IgD-negative memory B cell (primary cell): ENCODE measurements at regions not wholly inside any gene's neighbourhood (a gene's known extent, or its start where the extent isn't known, plus 50 kb on each side); places are given as distances from the start of the nearest gene placed in this dataset.
"Not testable (repeated sequence)": the region's sequence is repeated elsewhere in the genome, so short reads cannot be mapped to it uniquely, and the experiment has no call there.

Experiments
- H3K27ac Mint-ChIP-seq, 3 donors: one replicate each; pipeline ENCODE4 v1.8.0; 2020 to 2022; ENCODE audit warnings: mild to moderate bottlenecking in 3 of 3, mixed read lengths in 3 of 3, moderate library complexity in 1 of 3
- H3K27me3 Mint-ChIP-seq: one replicate; pipeline ENCODE4 v1.8.0; 2021; ENCODE audit warnings: mixed read lengths
- H3K36me3 Mint-ChIP-seq: one replicate; pipeline ENCODE4 v1.8.0; 2020; ENCODE audit warnings: mild to moderate bottlenecking, mixed read lengths
- H3K4me1 Mint-ChIP-seq, 3 donors: one replicate each; pipeline ENCODE4 v1.8.0; 2020 to 2022; ENCODE audit warnings: mixed read lengths in 3 of 3, mild to moderate bottlenecking in 1 of 3
- H3K4me3 Mint-ChIP-seq, 4 donors: one replicate each; pipeline ENCODE4 v1.8.0; 2020 to 2022; ENCODE audit warnings: mild to moderate bottlenecking in 4 of 4, mixed read lengths in 4 of 4, moderate library complexity in 3 of 4
- H3K9me3 Mint-ChIP-seq, 3 donors: one replicate each; pipeline ENCODE4 v1.8.0; 2020 to 2021; ENCODE audit warnings: mixed read lengths in 3 of 3, mild to moderate bottlenecking in 1 of 3

- Mint-ChIP-seq H3K9me3 (peaks cover 0 to 5% (median 1%) of the 10 kb centered on the region in 3 donors), H3K27me3 (peaks cover 3% of the 10 kb centered on the region), H3K27ac (no peak overlapping the region), H3K4me1 (no peaks in the 10 kb centered on the region), H3K36me3 (no peaks in the 10 kb centered on the region), H3K4me3 (no peak overlapping the region)
Measured at GRCh38 chrX:151042842-151043241, 59.7 kb downstream of the HMGB3 start.

GRCh38 chrX:151066373-151066772 is 83.2 kb downstream of the HMGB3 start:
- not testable (repeated sequence) for H3K36me3 Mint-ChIP-seq, H3K4me1 Mint-ChIP-seq, H3K4me3 Mint-ChIP-seq, H3K27ac Mint-ChIP-seq, H3K9me3 Mint-ChIP-seq, H3K27me3 Mint-ChIP-seq

- Mint-ChIP-seq H3K27ac (no peak overlapping the region), H3K9me3 (no peaks in the 10 kb centered on the region), H3K4me3 (no peak overlapping the region), H3K4me1 (no peaks in the 10 kb centered on the region), H3K27me3 (no peaks in the 10 kb centered on the region), H3K36me3 (no peaks in the 10 kb centered on the region)
Measured at GRCh38 chrX:151073767-151074166, 90.6 kb downstream of the HMGB3 start.

GRCh38 chrX:151081016-151081415 is 95.4 kb upstream of the GPR50 start:
- peaks cover 0 to 3% (median 0%) of the 10 kb centered on the region in 3 donors for H3K4me1 Mint-ChIP-seq
- H3K9me3 Mint-ChIP-seq = no peaks in the 10 kb centered on the region
- peaks cover 7% of the 10 kb centered on the region for H3K27me3 Mint-ChIP-seq
- no peak overlapping the region for H3K27ac Mint-ChIP-seq
- no peaks in the 10 kb centered on the region for H3K36me3 Mint-ChIP-seq
- H3K4me3 Mint-ChIP-seq = peak overlapping the region in 1 of 4 donors; percentile 28

GRCh38 chrX:151082077-151082948 is 94.1 kb upstream of the GPR50 start:
- peak overlapping the region in 1 of 4 donors; percentile 11 for H3K4me3 Mint-ChIP-seq
- H3K36me3 Mint-ChIP-seq = no peaks in the 10 kb centered on the region
- H3K27me3 Mint-ChIP-seq = peaks cover 7% of the 10 kb centered on the region
- H3K27ac Mint-ChIP-seq = no peak overlapping the region
- peaks cover 0 to 3% (median 0%) of the 10 kb centered on the region in 3 donors for H3K4me1 Mint-ChIP-seq
- H3K9me3 Mint-ChIP-seq = no peaks in the 10 kb centered on the region

GRCh38 chrX:151084454-151084853 is 91.9 kb upstream of the GPR50 start:
- Mint-ChIP-seq H3K27ac (no peak overlapping the region), H3K27me3 (peaks cover 7% of the 10 kb centered on the region), H3K4me1 (peaks cover 0 to 3% (median 0%) of the 10 kb centered on the region in 3 donors), H3K9me3 (no peaks in the 10 kb centered on the region), H3K4me3 (no peak overlapping the region), H3K36me3 (no peaks in the 10 kb centered on the region)

GRCh38 chrX:151085207-151085606 is 91.2 kb upstream of the GPR50 start:
- H3K4me3 Mint-ChIP-seq = no peak overlapping the region
- H3K27ac Mint-ChIP-seq = no peak overlapping the region
- no peaks in the 10 kb centered on the region for H3K36me3 Mint-ChIP-seq
- peaks cover 7% of the 10 kb centered on the region for H3K27me3 Mint-ChIP-seq
- peaks cover 0 to 3% (median 0%) of the 10 kb centered on the region in 3 donors for H3K4me1 Mint-ChIP-seq
- H3K9me3 Mint-ChIP-seq = no peaks in the 10 kb centered on the region

- Mint-ChIP-seq H3K36me3 (no peaks in the 10 kb centered on the region), H3K27me3 (peaks cover 3% of the 10 kb centered on the region), H3K9me3 (no peaks in the 10 kb centered on the region), H3K4me3 (no peak overlapping the region), H3K27ac (no peak overlapping the region), H3K4me1 (no peaks in the 10 kb centered on the region)
Measured at GRCh38 chrX:151088221-151088620, 88.2 kb upstream of the GPR50 start.

GRCh38 chrX:151099001-151099400 is 77.4 kb upstream of the GPR50 start:
- peaks cover 0 to 3% (median under 1%) of the 10 kb centered on the region in 3 donors for H3K9me3 Mint-ChIP-seq
- no peak overlapping the region for H3K27ac Mint-ChIP-seq
- H3K4me3 Mint-ChIP-seq = no peak overlapping the region
- H3K4me1 Mint-ChIP-seq = peaks cover 0 to 3% (median 2%) of the 10 kb centered on the region in 3 donors
- H3K36me3 Mint-ChIP-seq = no peaks in the 10 kb centered on the region
- peaks cover 2% of the 10 kb centered on the region for H3K27me3 Mint-ChIP-seq

- no peak overlapping the region for H3K4me3 Mint-ChIP-seq
- no peaks in the 10 kb centered on the region for H3K36me3 Mint-ChIP-seq
- H3K9me3 Mint-ChIP-seq = peaks cover 0 to 4% (median 3%) of the 10 kb centered on the region in 3 donors
- no peaks in the 10 kb centered on the region for H3K27me3 Mint-ChIP-seq
- no peak overlapping the region for H3K27ac Mint-ChIP-seq
- peaks cover 0 to 3% (median 2%) of the 10 kb centered on the region in 3 donors for H3K4me1 Mint-ChIP-seq
Measured at GRCh38 chrX:151100799-151101198, 75.6 kb upstream of the GPR50 start.

GRCh38 chrX:151113200-151113599 is 63.2 kb upstream of the GPR50 start:
- H3K36me3 Mint-ChIP-seq, H3K9me3 Mint-ChIP-seq, H3K4me3 Mint-ChIP-seq, H3K27ac Mint-ChIP-seq, H3K4me1 Mint-ChIP-seq: not testable (repeated sequence)
- peaks cover 17% of the 10 kb centered on the region for H3K27me3 Mint-ChIP-seq
